ENCODE measurements at regions not wholly inside any gene's neighbourhood (a gene's known extent, or its start where the extent isn't known, plus 50 kb on each side); places are given as distances from the start of the nearest gene placed in this dataset.

DNA sequence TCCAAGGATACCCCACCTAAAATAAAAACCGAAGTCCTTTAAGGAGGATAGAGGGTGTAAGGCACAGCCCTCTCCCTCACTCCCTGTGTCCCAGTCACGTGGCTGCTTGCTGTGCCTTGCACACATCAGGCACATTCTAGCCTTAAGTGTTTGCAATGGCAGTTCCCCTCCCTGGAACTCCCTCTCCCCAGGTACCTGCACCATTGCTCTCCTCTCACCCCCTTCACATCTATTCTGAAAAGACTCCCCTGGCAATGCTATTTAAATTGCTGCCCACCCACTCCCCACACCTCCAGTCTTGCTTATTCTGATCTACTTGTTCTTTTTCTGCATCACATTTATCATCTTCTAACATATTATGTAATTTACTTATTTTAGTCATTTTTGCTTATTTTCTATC is 91.6 kb upstream of the LNX1 start:
- no peak for DNase-seq

DNA sequence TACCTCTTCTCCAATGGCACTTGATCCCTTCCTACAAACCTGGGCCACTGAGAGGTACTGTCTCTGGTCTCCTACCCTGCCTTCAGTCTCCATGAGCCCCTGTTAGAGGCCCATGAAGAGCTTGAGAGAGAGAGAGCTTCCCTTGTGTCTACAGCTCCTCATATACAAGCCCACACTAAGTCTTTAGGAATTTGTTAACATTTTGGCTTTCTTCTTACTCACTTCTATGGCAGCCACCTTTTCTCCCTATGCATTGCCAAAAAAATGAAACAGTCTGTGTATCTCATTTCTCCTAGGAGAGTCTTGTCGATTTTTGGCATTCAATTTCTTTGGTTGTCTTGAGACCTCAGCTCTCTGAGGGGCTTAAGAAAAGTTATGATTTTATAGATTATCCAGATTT is 90.9 kb upstream of the LNX1 start:
- no peak for DNase-seq

DNA sequence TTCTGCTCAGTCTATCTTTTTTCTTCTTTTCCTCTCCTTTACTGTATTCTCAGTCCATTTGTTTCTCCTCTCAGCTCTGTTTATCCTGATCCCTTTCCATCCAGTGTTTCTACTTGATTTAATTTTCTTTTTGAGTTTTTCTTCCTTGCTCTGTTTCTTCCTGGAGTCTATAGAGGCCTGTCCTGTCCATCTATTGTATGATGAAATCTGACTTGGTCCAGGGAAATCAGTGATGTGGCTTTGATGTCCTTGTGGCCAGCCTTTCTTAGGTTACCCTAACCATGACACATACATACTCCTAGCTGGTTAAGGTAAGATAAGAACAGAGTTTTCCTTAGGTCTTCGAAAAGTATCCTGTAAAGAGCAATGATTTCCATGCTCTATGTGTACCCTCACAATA is 89.3 kb upstream of the LNX1 start:
- no peak for DNase-seq

- DNase-seq: no peak
These were observed 88.9 kb upstream of the LNX1 start for GRCh38 chr4:53680168-53680567.

DNA sequence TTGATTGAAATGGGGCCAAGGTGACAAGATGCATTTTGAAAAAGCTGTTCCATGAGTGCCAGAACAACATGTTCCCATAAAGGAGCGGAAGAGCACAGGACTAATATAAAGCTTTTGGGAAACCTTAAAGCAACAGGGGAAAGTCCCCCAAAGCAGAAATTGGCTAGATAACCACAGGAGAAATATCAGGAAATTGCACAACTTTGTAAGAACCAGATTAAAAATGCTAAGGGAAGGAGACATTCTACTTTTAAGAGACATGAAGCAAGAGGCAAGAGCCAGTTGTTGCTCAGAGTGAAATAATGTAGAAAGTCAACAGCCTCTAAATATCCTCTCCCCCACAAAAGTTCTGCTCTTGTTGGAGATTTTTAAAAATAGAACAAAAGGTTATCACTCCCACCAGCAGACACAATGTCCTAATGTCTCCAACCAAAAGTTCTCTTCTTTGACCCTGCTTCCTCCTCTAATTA is 85.2 kb upstream of the LNX1 start:
- DNase-seq: no peak

DNA sequence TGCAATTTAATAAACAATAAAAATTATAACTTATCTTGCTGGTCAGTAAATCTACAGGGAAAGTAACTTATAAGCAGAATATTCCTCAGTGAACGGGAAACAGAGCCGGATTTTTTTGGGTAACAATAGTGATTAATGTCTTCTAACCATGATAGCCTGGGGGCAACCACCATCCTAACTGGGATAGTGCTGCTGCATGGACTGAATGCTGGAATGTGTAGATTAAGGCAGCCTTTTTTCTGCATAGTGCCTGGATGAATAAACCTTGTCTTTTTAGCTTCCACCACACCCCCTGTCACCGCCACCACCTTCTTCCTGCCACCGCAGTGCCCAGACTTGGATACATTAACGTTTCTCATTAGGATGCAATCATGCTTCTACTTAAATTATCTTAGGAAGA is 83.6 kb upstream of the LNX1 start:
- DNase-seq: no peak

DNA sequence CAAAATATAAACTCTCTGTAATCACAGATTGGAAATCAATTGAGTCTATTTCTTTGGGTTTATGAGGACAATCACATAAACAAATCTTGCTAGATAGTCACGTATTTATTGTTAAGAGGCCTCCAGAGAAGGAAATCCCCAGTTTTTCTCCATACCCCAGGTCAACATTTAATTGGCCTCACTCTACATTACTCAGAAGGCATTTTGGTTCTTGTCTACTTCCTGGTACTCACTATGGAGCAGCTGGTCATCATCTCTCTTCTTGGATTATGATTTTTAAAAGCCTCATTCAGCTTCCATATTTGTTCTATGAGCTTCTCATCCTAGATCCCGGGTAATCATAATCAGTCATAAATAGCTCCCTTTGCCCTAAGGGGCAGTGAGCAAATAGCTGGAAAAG is 81.6 kb upstream of the LNX1 start:
- no peak for DNase-seq

DNA sequence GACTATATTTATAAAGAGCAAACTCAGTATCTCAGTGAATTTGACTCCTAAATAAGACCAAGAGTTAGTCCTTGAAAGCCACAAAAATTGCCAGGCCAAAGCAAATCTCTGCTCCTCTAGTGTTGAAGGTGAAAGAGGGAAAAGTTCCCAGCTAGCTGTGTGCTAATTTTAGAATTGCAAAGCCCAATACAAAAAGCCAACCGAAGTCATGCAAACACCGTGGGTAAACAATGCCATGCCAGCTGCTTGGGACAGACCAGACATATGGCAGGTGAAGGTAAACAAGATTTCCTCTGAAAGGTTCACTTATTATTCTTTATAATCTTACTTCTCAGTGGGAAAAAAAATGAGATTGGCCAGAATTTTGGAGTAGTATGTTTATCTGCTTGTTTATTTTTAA is 80.5 kb upstream of the LNX1 start:
- no peak for DNase-seq

DNA sequence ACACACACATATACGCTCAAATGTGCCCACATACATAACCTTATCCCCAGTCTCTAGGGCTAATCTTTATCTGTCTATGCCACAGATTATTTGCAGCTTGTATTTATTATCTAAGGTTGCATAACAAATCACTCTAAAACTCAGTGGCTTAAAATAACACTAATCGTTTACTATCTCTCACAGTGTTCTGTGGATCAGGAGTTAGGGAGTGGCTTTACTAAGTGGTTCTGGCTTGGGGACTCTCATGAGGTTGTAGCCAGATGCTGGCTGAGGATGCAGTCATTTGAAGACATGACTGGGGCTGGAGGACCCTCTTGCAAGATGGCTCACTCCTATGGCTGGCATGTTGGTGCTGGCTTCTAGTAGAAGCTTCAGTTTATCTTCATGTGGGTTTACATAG is 68.5 kb upstream of the LNX1 start:
- DNase-seq: no peak

DNA sequence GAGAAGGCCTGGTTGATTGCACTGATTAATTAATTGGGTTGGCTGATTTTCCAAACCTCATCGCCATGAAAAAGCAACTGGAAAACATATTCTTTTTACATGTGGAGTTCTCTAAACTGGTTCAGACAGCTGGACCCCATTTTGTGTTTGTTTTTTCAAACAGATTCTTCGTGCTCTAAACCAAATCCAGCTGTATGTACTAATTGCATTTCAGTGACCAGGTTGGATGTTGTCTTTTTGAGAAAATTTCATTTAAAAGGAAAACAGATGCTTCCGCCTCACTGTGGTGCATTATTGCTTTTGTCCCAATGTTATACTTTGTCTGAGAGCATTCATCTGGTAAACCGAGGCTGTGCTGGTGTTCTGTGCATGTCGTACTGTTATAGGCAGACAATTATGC is 67.8 kb upstream of the LNX1 start:
- no peak for DNase-seq

GRCh38 chr4:53658029-53658428 is 66.7 kb upstream of the LNX1 start:
- DNase-seq: no peak

GRCh38 chr4:53656421-53656981 is 65.2 kb upstream of the LNX1 start:
- DNase-seq: no peak

DNA sequence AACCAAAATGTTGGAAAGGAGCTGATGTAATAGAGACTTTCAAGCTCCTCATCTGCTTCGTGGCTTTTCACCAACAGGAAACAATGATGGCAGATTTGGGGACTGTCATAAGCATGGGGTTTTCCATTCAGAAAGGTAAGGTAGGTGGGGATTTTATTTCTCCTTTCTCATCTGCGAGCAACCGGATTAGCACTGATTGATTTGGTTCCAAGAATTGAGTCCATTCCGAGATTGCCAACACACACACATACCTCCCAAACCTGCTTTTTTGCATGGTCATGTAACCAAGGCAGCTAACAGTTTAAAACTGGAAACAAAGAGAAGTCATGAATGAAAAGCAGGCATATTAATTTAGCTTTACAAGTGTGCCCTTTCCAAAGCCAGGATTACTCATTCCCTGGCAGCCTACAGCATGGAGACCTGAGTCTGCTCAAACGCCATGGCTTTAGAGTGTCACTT is 63.0 kb upstream of the LNX1 start:
- no peak for DNase-seq

- no peak for DNase-seq
These were observed 62.3 kb upstream of the LNX1 start for GRCh38 chr4:53653484-53654053.

DNA sequence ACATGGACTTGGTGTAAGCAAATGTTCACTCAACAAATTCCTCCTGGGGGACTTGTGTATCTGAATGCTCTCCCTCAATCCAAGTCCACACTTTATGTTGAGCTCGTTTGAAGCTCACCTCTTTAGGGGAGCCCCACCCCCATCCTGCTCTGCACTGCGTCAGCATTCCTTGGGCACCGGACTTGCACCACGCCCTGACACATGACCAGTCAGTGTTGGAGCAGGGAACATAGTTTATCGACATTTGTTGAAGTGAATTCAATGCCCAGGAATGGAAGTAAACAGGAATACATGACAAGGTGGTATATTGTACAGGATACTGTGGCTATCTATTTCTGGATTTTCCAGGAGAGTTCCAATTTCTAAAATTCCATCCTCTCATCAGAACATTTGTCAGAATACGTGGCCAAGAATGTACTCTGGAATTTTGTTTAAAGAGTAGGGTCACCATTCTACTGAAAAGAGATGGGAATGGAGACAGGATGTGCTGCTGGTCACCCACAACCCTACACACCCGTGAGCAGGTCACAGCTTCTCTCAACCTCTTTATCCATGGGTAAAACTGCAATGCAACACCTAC is 60.0 kb upstream of the LNX1 start:
- DNase-seq: no peak

- no peak for DNase-seq
These were observed 58.1 kb upstream of the LNX1 start for GRCh38 chr4:53649357-53649756.

DNA sequence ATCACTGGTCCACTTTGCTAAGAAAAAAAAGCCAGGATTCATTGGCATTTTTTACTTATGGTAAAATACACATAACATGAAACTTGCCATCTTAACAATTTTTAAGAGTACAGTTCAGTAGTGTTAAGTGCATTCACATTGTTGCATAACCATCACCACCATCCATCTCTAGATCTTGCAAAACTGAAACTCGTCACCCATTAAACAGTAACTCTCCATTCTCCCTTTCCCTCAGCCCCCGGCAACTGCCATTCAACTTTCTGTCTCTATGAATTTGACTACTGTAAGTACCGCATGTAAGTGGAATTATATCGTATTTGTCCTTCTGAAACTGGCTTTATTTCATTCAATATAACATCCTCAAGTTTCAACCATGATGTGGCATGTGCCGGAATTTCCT is 56.3 kb upstream of the LNX1 start:
- DNase-seq: no peak

DNA sequence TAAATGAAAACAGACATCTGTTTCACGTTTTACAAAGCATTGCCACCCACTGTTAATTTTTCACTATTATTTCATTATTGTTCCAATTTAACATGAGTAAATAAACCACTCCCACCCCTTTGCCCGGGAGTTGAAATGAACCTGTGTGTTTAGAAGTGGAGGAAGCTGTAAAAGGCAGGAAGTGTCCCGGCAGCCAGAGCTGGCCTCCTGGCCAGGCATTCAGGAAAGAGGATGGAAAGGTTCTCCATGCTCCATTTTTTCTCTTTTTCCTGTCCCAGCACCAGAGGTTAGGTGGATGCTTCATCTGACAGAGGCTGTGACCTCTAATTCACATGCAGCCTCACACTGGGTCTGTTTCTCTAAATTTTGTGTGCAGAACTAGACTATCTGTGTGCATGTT is 55.5 kb upstream of the LNX1 start:
- no peak for DNase-seq

DNA sequence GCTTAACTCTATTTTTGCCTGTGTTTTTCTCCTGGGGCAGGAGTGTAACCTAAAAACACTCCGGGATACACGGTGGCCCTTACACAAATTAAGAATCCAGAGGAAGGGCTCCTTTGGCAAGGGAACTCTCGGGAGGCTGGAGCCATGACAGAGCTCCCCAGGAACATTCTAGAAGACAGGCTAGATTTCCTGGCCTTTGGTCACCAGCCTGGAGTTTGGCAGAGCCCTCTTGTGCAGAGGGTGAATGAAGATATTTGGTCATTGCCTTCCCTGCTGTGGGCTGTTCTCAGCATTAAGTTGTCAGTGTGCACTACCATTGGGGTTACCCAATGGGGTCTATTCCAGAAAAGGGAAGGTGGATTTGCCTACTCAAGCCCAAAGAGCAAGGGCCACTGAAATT is 53.8 kb upstream of the LNX1 start:
- no peak for DNase-seq

GRCh38 chr4:53644607-53645006 is 53.3 kb upstream of the LNX1 start:
- DNase-seq: no peak

Data from NCI-H1436 (cell line).